Prostate gland (tissue), 2 donors: ENCODE measurements at regions not wholly inside any gene's neighbourhood (a gene's known extent, or its start where the extent isn't known, plus 50 kb on each side); places are given as distances from the start of the nearest gene placed in this dataset.

Experiments
- DNase-seq: peaks from one replicate; pipeline ENCODE4 v3.0.0-alpha.2; 2019; ENCODE audit warnings: low spot score
- H3K27ac ChIP-seq, 2 donors: fragments of 200-600 bp; sonication (generic); 2 replicates each; pipeline ENCODE4 v1.5.1; 2017 to 2019
- H3K27me3 ChIP-seq: fragments of 200-600 bp; sonication (generic); replicated peaks from 2 replicates; pipeline ENCODE4 v1.5.1; 2019; ENCODE audit not compliant: insufficient read depth
- H3K36me3 ChIP-seq, 2 donors: fragments of 200-600 bp; sonication (generic); 1 replicate in 1 of 2; 2 replicates in 1 of 2; pipeline versions ENCODE4 v1.5.1 to v1.8.1; 2017 to 2019
- H3K4me1 ChIP-seq: fragments of 200-600 bp; sonication (generic); replicated peaks from 2 replicates; pipeline ENCODE4 v1.5.1; 2019
- H3K4me3 ChIP-seq, 2 donors: fragments of 200-600 bp; sonication (generic); 2 replicates each; pipeline ENCODE4 v1.5.1; 2017 to 2019
- H3K9me3 ChIP-seq: fragments of 200-600 bp; sonication (generic); 2 replicates; pipeline ENCODE4 v1.5.1; 2017
- POLR2A ChIP-seq: fragments of 450-650 bp; IDR thresholded peaks from one replicate; pipeline ENCODE4 v1.6.1; 2016; ENCODE audit warnings: antibody characterized with exemption, mild to moderate bottlenecking
- POLR2AphosphoS5 ChIP-seq: sonication (generic); formaldehyde crosslinking; IDR thresholded peaks from one replicate; pipeline ENCODE4 v1.6.1; 2017; ENCODE audit warnings: antibody characterized with exemption
- WGBS: methylation state at CpG from one replicate; pipeline ENCODE4 v1.1.5; 2018; 5-methylcytosine and 5-hydroxymethylcytosine counted together
- intact Hi-C: fragments of 100-400 bp; cut with DNase I; formaldehyde crosslinking; loops from one replicate; pipeline ENCODE4 v1.14.2; 2022
- TF ChIP-seq, protein P1 (sequence below), 4 experiments: fragments of 200-600 bp in 2 of 4; fragments of 450-650 bp in 2 of 4; sonication (generic) in 2 of 4; IDR thresholded peaks; 1 replicate in 3 of 4; 2 replicates in 1 of 4; pipeline ENCODE4 v1.5.1; 2016 to 2019; ENCODE audit warnings: antibody characterized with exemption in 4 of 4, mild to moderate bottlenecking in 2 of 4, moderate library complexity in 2 of 4

DNA sequence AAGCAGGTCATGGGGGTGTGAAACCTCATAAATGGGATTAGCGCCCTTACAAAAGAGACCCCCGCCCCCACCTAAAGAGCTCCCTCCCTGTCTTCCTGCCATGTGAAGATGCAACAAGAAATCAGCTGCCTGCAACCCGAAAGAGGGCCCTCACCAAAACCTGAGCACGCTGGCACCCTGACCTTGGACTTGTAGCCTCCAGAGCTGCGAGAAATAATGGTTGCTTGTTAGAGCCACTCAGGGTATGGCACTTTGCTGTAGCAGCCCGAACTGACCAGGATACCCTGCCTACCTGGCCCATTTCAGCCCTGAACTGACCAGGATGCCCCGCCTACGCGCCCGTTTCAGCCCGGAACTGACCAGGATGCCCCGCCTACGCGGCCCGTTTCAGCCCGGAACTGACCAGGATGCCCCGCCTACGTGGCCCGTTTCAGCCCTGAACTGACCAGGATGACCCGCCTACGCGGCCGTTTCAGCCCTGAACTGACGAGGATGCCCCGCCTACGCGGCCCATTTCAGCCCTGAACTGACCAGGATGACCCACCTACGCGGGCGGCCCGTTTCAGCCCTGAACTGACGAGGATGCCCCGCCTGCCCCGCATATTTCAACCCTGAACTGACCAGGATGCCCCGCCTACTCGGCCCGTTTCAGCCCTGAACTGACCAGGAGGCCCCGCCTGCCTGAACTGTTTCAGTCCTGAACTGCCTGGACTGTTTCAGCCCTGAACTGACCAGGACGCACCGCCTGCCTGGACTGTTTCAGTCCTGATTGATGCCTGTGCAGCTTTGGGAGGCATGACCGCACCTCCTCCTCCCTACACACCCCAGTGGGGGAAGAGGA is 120.0 kb downstream of the UQCRFS1 start:
- Histone ChIP-seq H3K36me3 (no peaks in the 10 kb centered on the region), H3K9me3 (no peaks in the 10 kb centered on the region), H3K27me3 (no peaks in the 10 kb centered on the region), H3K27ac (no peak overlapping the region), H3K4me3 (no peak overlapping the region), H3K4me1 (no peaks in the 10 kb centered on the region)
- WGBS, result 91% methylated on average over 40 of the region's 41 CpGs
- TF ChIP-seq POLR2AphosphoS5 (no peak), POLR2A (no peak)
- TF ChIP-seq, protein P1, sequence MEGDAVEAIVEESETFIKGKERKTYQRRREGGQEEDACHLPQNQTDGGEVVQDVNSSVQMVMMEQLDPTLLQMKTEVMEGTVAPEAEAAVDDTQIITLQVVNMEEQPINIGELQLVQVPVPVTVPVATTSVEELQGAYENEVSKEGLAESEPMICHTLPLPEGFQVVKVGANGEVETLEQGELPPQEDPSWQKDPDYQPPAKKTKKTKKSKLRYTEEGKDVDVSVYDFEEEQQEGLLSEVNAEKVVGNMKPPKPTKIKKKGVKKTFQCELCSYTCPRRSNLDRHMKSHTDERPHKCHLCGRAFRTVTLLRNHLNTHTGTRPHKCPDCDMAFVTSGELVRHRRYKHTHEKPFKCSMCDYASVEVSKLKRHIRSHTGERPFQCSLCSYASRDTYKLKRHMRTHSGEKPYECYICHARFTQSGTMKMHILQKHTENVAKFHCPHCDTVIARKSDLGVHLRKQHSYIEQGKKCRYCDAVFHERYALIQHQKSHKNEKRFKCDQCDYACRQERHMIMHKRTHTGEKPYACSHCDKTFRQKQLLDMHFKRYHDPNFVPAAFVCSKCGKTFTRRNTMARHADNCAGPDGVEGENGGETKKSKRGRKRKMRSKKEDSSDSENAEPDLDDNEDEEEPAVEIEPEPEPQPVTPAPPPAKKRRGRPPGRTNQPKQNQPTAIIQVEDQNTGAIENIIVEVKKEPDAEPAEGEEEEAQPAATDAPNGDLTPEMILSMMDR (IDR thresholded peaks at IDR 0.05), result no peak
- intact Hi-C loops, result no loop called here
- DNase-seq, result no peak

DNA sequence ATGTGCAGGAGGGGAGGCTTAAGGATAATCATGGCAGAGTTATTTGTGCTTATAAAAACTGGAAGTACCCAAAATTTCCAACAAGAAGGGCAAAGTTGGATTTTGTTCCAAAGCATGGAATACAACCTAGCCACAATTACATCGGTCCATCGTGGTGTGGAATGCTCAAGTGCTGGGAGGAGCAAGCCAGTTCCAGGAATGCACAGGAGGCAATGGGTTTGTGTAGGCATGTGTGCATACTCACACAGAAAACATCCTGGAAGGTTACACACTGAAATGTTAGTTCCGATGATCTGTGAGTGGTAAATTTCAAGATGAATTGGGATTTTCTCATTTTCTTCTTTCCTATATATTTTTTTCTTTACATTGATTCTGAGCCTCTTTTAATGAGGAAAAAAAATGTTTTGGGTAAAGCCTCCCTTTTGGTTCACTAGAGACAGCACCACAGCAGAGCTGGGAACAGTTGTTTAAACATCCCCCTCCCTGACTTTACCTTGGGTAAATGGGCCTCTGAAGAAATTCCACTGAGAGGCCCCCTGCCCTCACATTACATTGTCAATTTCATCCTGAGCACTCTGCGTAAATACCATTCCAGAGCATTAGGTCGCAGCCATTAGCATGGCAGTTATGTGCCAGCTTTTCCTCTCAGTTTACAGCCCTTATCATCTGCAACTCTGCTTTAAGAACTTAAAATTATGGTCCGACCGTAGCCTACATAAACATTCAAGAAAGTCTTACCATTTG is 122.0 kb downstream of the UQCRFS1 start:
- H3K36me3 ChIP-seq, result no peaks in the 10 kb centered on the region
- TF ChIP-seq POLR2AphosphoS5, result no peak
- no peak for TF ChIP-seq POLR2A
- TF ChIP-seq, protein P1 (IDR thresholded peaks at IDR 0.05), result no peak
- DNase-seq, result no peak
- 27% methylated on average over 7 of the region's 7 CpGs for WGBS
- no peak overlapping the region for H3K27ac ChIP-seq
- no peaks in the 10 kb centered on the region for H3K9me3 ChIP-seq
- no peaks in the 10 kb centered on the region for H3K27me3 ChIP-seq
- intact Hi-C loops, result no loop called here
- H3K4me3 ChIP-seq, result no peak overlapping the region
- H3K4me1 ChIP-seq, result no peaks in the 10 kb centered on the region

DNA sequence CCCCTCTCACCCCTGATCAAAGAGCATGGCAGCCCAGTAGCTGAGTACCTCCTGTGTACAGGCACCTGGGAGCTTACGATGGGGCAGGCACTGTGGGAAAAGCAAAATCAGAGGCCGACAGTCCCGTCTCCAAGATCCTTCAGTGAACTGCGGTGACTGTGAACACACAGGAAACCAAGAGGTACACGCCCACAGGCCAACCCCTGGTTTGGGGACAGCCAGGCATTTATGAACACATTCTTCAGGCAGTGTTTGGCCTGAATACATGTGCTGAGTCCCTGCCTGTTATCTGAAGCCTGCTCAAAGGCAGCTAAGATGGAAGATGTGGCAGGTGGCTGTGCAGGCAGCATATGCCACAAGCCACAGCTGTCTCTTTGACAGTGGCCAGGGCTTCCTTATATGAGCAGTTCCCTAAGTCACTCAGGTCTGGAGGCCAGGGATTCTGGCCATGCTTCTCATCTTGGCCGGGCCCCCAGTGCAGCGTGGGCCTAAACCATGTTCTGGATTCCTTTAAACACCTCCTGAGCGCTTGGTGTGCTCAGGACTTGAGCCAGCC is 123.6 kb downstream of the UQCRFS1 start:
- intact Hi-C loops, result no loop called here
- Histone ChIP-seq H3K27me3 (no peaks in the 10 kb centered on the region), H3K4me1 (no peaks in the 10 kb centered on the region), H3K4me3 (no peak overlapping the region), H3K27ac (no peak overlapping the region), H3K36me3 (no peaks in the 10 kb centered on the region), H3K9me3 (no peaks in the 10 kb centered on the region)
- no peak for DNase-seq
- WGBS, result 90% methylated on average over 8 of the region's 8 CpGs
- TF ChIP-seq, protein P1 (IDR thresholded peaks at IDR 0.05), result no peak
- TF ChIP-seq POLR2AphosphoS5, result no peak
- TF ChIP-seq POLR2A, result no peak

DNA sequence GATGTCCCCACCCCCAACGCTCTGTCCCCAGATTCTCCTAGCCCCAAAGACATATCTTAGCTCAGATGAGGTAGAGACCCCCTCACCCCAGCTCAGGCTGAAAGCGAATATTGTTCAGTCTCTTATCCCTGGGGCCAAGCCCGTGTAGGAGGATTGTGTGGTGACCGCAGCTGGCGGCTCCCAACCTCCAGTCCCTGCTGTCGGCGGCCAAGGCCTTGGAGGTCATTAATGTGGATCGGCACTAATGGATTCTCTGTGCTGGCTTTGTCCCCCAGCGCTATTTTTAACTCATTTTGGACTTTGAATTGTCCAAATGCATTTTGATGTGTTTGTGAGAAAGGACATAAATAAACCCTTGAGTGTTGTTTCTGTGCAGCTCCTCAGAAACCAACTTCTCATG is 124.2 kb downstream of the UQCRFS1 start:
- Histone ChIP-seq H3K4me1 (no peaks in the 10 kb centered on the region), H3K4me3 (no peak overlapping the region), H3K27ac (no peak overlapping the region), H3K27me3 (no peaks in the 10 kb centered on the region), H3K36me3 (no peaks in the 10 kb centered on the region), H3K9me3 (no peaks in the 10 kb centered on the region)
- TF ChIP-seq POLR2AphosphoS5 (no peak), POLR2A (no peak)
- TF ChIP-seq, protein P1 (IDR thresholded peaks at IDR 0.05), result no peak
- intact Hi-C loops, result no loop called here
- 76% methylated on average over 9 of the region's 9 CpGs for WGBS
- DNase-seq, result no peak
